HG03571 (cell line): ENCODE measurements at regions not wholly inside any gene's neighbourhood (a gene's known extent, or its start where the extent isn't known, plus 50 kb on each side); places are given as distances from the start of the nearest gene placed in this dataset.

Source experiments
- ATAC-seq: cut with Tn5 transposase; IDR thresholded peaks from one replicate; pipeline ENCODE4 v1.9.1; 2021; ENCODE audit not compliant: unreplicated experiment

- no peak for ATAC-seq
These were observed 802.8 kb upstream of the CXADR start for GRCh38 chr21:16709866-16710550.

- no peak for ATAC-seq
These were observed 801.1 kb upstream of the CXADR start for GRCh38 chr21:16711757-16712156.

DNA sequence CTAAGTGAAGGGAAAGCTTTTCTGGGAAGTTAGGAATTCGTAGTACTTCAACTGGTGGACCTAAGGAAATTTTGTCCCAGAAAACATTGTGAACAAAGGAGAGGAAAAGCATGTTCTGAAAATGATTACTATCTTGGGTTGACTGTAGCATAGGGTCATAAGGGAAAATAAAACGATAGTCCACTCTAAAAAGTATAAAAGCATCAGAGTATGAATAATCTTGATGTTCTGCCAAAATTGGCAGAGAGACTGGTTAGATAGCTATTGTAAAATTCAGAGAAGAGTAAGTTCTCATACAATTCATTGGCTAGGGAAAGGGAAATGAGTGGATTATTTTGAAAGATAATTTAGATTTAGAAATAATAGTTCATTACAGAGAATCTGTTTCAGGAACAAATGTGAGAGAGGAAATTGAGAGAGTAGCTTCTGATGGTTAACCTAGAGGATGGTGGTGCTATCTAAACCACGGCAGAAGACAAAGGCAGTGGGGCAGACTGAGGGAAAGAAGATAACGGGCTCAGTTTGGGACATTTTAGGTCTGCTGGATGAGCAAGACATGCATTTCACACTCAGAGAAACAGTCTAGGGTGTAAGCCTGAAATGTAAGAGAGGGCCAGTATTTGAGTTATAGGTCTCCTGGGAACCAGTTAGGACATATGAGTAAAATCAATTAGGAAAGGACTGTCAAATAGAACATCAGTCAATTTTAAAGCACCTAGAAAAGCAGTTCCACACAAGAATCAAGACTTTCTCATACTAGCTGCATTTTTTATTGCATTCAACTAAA is 799.3 kb upstream of the CXADR start:
- no peak for ATAC-seq

DNA sequence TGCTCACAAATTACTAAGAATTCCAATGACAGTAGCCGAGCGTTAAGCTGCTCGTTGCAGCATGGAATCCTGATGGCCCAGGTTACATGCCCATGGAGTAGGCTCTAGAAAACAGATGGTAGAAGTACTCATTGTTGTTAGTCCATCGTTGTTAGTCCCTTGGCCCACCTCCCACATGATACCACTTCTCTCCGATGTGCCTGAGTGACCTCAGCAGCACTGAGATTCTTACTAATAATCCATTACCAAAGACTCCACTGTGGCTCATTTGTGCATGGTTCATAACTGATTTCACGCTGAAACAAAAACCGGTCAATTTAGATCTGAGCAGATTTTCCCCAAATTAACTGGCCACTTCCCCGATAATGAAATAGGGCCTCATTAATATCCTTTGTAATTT is 772.3 kb upstream of the CXADR start:
- no peak for ATAC-seq

DNA sequence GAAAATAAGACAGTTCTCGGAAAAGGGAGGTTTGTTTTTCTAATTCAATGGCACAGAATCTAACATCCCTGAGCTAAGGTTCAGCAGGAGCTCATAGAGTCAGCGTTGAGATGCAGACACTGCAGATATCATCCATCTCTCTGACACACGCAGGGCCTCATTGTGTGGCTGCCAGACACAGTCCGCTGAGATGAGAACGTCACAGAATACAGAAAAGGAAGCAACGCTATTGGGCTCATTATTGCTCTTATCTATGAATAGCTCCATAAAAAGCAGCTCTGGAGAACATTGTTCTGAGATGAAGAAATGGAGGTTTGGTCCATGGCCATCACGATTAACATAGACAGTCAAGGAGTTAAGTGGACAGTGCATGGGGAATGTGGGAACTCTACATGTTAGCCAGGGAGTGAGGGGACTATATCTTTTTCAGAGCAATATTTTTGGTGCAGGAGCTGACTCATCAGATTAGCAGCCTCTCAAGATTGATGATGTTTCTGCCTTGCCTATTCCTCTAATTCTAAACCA is 771.6 kb upstream of the CXADR start:
- ATAC-seq = no peak

DNA sequence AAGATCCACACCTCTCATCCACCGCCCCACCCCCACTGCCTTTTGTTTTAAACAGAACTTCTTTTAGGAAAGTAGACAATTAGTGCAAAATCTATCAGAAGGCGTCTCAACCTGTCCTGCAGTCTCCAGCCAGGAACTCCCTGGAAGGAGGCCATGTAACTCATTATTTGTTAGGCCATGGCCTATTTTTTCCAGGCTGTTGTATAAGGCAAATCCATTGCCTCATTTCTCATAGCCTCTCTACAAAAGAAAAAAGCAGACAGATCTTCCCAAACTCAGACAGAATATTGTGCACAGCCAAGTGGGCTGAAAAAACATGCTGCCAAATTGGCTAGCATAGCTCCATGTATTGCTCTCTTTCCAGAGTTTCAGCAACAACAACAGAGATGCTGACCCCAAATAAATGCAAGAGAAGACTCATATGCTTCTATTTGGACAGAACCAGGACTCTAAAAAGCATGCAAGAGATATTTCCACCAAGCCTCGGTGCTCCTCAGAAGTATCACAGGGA is 770.7 kb upstream of the CXADR start:
- no peak for ATAC-seq

DNA sequence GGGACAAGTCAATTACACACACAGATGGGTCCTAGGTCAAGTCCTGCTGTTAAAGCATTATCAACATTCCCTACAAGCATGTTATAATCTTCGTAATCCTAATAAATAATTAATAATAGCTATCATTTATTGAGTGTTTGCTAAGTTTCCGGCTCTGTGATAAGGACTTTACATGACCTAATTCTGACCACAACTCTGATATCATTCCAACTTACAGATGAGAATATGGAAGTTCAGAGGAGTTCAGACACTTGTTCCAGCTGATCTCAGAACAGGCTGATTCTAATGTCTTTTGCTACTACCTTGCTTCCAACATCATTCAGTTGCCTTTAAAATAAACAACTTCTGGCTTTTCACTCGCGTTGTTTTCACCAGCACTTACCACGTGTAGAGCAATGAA is 770.1 kb upstream of the CXADR start:
- ATAC-seq = no peak

- ATAC-seq = no peak
These were observed 769.5 kb upstream of the CXADR start for GRCh38 chr21:16743317-16743716.

GRCh38 chr21:16750926-16751325 is 761.9 kb upstream of the CXADR start:
- ATAC-seq = no peak

DNA sequence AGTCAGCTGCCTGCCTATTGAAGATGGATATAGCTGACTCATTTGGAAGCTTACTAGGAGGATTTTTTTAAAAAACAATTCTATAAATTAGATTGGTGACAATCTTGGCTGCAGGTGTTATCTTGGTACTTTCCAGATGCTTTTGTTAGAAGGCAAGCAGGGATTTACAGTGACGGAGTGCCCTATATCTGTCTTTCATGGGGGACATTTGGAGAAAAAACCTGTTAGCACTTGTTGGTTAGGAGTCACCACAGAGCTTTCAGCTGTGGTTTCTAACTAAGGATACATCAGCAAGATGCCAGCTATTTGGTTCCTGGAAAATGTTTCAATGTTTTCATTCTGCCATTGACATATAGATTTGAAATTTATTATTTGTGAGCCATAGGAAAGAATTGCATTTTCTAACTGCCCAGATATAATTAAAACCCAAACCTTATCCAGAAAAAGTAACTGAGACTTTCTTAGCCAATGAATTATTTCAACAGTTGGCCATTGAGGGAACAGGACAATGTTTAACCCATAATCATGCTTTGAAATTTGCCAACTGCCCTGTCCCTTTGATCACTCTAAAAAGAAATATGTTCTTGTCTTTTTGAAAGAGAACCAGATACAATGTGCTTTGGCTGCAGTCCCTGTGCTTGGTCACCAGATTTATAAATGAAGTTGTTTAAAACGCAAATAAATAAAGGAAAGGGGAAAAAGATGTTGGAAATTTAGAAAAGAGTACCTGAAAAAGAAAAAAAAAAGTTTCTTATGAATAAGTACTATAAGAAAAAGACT is 761.0 kb upstream of the CXADR start:
- ATAC-seq = no peak

DNA sequence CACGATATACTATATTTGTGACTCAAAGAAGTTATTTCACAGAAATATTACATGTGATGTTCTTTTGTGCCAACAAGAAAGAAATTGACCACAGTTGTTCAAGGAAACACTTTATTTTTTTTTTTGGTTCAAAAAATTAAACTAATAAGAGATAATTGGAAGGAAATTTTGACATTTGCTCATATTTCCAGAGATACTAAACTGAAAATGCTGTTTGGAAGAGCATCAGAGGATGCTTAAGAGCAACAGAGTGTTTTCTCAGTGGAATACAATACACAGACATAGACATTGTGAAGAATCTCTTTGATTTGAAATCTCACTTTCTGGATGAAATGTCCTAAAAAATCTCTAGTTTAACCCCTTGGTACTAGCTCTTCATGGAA is 760.4 kb upstream of the CXADR start:
- no peak for ATAC-seq

DNA sequence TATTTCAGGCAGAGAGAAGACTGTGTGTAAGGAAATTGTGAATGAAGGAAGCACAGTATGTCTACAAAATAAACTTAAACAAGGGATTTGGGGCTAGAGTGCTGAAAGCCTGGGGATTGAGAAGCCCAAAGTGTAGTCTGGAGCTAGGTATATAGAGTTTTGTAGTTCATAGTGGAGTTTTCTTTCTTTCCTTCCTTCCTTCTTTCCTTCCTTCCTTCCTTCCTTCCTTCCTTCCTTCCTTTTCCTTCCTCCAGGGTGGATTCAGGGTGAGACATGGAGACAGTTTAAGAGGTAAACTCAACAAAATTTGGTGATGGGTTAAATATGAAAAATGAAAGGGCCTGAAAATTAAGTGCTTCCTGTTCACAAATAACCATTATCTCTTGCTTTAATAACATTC is 757.8 kb upstream of the CXADR start:
- ATAC-seq = no peak

DNA sequence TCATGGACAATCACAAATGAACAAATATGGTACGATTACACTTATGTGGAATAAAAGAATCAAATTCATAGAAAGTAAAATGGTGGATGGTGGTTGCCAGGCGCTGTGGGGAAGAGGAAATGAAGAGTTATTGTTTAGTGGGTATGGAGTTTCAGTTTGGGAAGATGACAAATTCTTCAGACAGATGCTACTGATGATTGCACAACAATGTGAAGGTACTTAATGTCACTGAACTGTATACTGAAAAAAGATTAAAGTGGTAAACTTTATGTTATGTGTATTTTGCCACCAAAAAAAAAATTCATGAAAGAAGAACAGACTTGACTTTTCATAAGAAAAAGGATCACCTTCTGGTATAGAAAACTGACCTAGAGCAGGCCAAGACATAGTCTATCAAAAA is 745.6 kb upstream of the CXADR start:
- no peak for ATAC-seq

DNA sequence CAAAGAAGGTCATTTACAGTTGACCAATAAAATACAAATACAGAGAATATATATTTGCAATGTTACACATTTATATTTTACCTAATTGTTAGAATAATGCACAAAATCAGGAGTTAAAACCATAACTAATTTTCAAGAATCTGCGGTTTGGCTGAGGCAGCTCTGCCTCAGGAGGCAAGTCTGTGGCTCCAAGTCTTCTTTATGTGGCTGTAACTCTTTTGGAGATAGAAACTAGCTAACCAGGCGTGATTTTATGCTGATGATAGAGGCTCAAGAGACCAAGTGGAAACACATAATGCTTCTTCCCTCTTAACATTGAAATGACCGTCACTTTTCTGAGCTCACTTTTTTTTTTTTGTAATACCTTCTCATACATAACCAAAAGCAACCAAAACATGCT is 744.7 kb upstream of the CXADR start:
- ATAC-seq = no peak

DNA sequence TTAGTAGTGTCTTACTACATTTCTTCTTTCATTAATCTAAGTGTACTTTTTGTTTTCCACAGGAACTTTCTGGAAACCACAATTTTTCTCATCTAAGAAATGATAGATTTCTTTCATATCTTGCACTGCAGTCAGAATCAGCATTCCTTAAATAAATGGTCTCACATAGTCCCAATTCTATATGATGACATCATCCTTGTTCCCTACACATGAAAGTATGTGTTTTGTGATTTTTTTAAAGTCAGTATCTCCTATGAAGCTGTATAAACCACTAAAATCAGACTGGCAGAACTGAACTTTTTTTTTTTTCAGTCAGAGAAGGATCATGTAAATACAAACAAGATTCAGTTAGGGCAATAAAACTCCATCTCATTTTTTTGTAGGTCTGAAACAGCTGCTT is 742.6 kb upstream of the CXADR start:
- ATAC-seq = no peak

GRCh38 chr21:16773206-16773605 is 739.6 kb upstream of the CXADR start:
- ATAC-seq = no peak

DNA sequence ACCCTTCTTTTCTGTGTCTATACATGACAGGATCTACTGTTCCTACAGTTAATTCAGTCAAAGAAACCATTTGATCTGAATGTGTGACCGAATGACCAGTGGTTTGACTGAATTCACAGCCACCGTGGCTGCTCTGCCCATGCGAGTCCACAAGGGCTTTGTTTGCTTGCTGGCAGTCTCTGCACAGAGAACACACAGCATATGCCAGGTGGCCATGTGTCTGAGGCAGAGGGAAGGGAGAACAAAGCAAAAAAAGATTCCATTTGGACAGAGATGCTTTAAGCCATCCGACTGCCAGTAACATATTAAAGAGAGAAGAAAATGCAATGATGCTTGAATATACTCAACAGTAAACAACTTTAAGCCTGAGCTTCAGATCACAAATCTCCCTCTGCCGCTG is 737.8 kb upstream of the CXADR start:
- no peak for ATAC-seq

- ATAC-seq = no peak
These were observed 735.7 kb upstream of the CXADR start for GRCh38 chr21:16777041-16777720.

DNA sequence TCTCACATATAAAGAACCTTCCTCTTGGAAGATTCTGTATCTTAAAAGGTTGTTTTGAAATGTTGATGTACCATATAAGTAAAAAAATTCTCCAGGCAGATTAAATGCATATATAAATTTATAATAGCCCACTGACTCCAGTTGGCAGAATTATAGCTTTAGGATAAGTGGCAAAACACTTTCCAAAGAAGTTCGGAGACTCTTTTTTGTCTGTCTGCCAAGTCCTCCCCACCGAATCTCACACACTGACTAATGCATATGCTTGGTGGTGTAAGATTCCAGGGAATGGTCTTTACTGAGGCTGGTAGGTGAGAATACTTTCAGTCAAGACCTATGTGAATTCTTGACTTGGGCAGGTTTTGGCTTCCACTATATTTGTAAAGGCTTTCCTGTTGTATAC is 724.3 kb upstream of the CXADR start:
- ATAC-seq = no peak

- ATAC-seq = no peak
These were observed 723.2 kb upstream of the CXADR start for GRCh38 chr21:16789636-16790035.

DNA sequence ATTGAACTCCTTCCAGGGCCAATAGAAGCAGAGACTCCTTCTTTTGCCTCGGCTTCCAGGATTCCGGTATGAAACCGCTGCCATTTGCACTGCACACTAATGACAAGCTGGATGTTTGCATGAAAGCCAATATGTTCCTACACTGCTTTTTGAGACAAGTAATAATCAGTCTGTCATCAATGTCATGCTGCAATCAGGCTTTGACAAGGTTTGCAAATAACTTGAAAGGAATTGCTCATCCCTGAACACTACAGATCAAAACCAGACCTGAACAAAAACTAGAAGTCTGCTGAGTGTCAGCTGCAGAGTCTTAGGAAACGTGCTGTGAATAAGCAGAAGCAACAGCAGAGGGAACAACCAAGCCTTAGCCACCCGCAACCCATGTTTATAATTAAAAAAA is 720.7 kb upstream of the CXADR start:
- no peak for ATAC-seq
